ENCODE measurements at regions not wholly inside any gene's neighbourhood (a gene's known extent, or its start where the extent isn't known, plus 50 kb on each side); places are given as distances from the start of the nearest gene placed in this dataset.
"Not testable (repeated sequence)": the region's sequence is repeated elsewhere in the genome, so short reads cannot be mapped to it uniquely, and the experiment has no call there.

GRCh38 chr11:49442669-49443068 lies 234.3 kb upstream of the FOLH1 start:
- POLR2A ChIA-PET, result no interaction called here
- no peak overlapping the region for H3K27ac Mint-ChIP-seq

GRCh38 chr11:49439901-49440300 lies 231.5 kb upstream of the FOLH1 start:
- intact Hi-C loops (cut with micrococcal nuclease); H3K27me3 ChIP-seq (ENCODE audit: control insufficient read depth in 2 of 2, insufficient read depth in 2 of 2, low read length in 2 of 2); H3K36me3 ChIP-seq (ENCODE audit: control insufficient read depth in 2 of 3, insufficient read depth in 3 of 3, low read length in 3 of 3); H3K27ac Mint-ChIP-seq; DNase-seq; H3K9me3 Mint-ChIP-seq; POLR2A ChIA-PET; H3K36me3 Mint-ChIP-seq; H3K27me3 Mint-ChIP-seq; CTCF ChIA-PET; H3K9me3 ChIP-seq (ENCODE audit: control insufficient read depth in 2 of 3, low read length in 3 of 3); H3K27ac ChIP-seq (ENCODE audit: low read depth, low read length); H3K4me1 ChIP-seq (ENCODE audit: control insufficient read depth in 2 of 2, insufficient read depth in 2 of 2, low read length in 2 of 2); H3K4me3 Mint-ChIP-seq; ATAC-seq; H3K4me3 ChIP-seq (ENCODE audit: low read length); H3K4me1 Mint-ChIP-seq: not testable (repeated sequence)

More at GRCh38 chr11:49442669-49443068, 234.3 kb upstream of the FOLH1 start:
- Mint-ChIP-seq H3K27me3 (no peaks in the 10 kb centered on the region), H3K9me3 (peaks cover 0 to 19% (median 6%) of the 10 kb centered on the region in 11 donors), H3K4me3 (no peak overlapping the region), H3K36me3 (no peaks in the 10 kb centered on the region), H3K4me1 (no peaks in the 10 kb centered on the region)
- intact Hi-C loops (cut with micrococcal nuclease), result no loop called here
- H3K27me3 ChIP-seq (ENCODE audit: control insufficient read depth in 2 of 2, insufficient read depth in 2 of 2, low read length in 2 of 2), result no peaks in the 10 kb centered on the region
- no peaks in the 10 kb centered on the region for H3K36me3 ChIP-seq (ENCODE audit: control insufficient read depth in 2 of 3, insufficient read depth in 3 of 3, low read length in 3 of 3)
- no peaks in the 10 kb centered on the region for H3K9me3 ChIP-seq (ENCODE audit: control insufficient read depth in 2 of 3, low read length in 3 of 3)
- H3K4me1 ChIP-seq (ENCODE audit: control insufficient read depth in 2 of 2, insufficient read depth in 2 of 2, low read length in 2 of 2), result no peaks in the 10 kb centered on the region
- CTCF ChIA-PET, result no interaction called here
- no peak for DNase-seq
- no peak for ATAC-seq
- no peak overlapping the region for H3K27ac ChIP-seq (ENCODE audit: low read depth, low read length)
- no peak overlapping the region for H3K4me3 ChIP-seq (ENCODE audit: low read length)

- H3K4me1 ChIP-seq (ENCODE audit: control insufficient read depth in 2 of 2, insufficient read depth in 2 of 2, low read length in 2 of 2); H3K36me3 ChIP-seq (ENCODE audit: control insufficient read depth in 2 of 3, insufficient read depth in 3 of 3, low read length in 3 of 3); H3K4me1 Mint-ChIP-seq; POLR2A ChIA-PET; DNase-seq; H3K27me3 ChIP-seq (ENCODE audit: control insufficient read depth in 2 of 2, insufficient read depth in 2 of 2, low read length in 2 of 2); H3K4me3 Mint-ChIP-seq; H3K4me3 ChIP-seq (ENCODE audit: low read length); CTCF ChIA-PET; H3K27ac Mint-ChIP-seq; H3K27me3 Mint-ChIP-seq; H3K9me3 Mint-ChIP-seq; ATAC-seq; H3K36me3 Mint-ChIP-seq; H3K27ac ChIP-seq (ENCODE audit: low read depth, low read length); intact Hi-C loops (cut with micrococcal nuclease); H3K9me3 ChIP-seq (ENCODE audit: control insufficient read depth in 2 of 3, low read length in 3 of 3): not testable (repeated sequence)
Observed at GRCh38 chr11:49434308-49434707, 225.9 kb upstream of the FOLH1 start.

GRCh38 chr11:49432242-49432848 lies 223.9 kb upstream of the FOLH1 start:
- H3K9me3 Mint-ChIP-seq, result peaks cover 0 to 12% (median 6%) of the 10 kb centered on the region in 11 donors
- ChIA-PET CTCF (no interaction called here), POLR2A (no interaction called here)
- no peaks in the 10 kb centered on the region for H3K9me3 ChIP-seq (ENCODE audit: control insufficient read depth in 2 of 3, low read length in 3 of 3)
- no peak overlapping the region for H3K4me3 Mint-ChIP-seq
- DNase-seq (no peak), ATAC-seq (no peak)
- no peaks in the 10 kb centered on the region for H3K4me1 ChIP-seq (ENCODE audit: control insufficient read depth in 2 of 2, insufficient read depth in 2 of 2, low read length in 2 of 2)
- no peak overlapping the region for H3K4me3 ChIP-seq (ENCODE audit: low read length)
- H3K36me3 Mint-ChIP-seq, result no peaks in the 10 kb centered on the region
- no peak overlapping the region for H3K27ac ChIP-seq (ENCODE audit: low read depth, low read length)
- no peaks in the 10 kb centered on the region for H3K27me3 ChIP-seq (ENCODE audit: control insufficient read depth in 2 of 2, insufficient read depth in 2 of 2, low read length in 2 of 2)
- no peaks in the 10 kb centered on the region for H3K27me3 Mint-ChIP-seq
- intact Hi-C loops (cut with micrococcal nuclease), result no loop called here
- no peaks in the 10 kb centered on the region for H3K36me3 ChIP-seq (ENCODE audit: control insufficient read depth in 2 of 3, insufficient read depth in 3 of 3, low read length in 3 of 3)
- H3K4me1 Mint-ChIP-seq, result no peaks in the 10 kb centered on the region
- H3K27ac Mint-ChIP-seq, result no peak overlapping the region

- Histone ChIP-seq H3K4me1 (ENCODE audit: control insufficient read depth in 2 of 2, insufficient read depth in 2 of 2, low read length in 2 of 2) (no peaks in the 10 kb centered on the region), H3K27me3 (ENCODE audit: control insufficient read depth in 2 of 2, insufficient read depth in 2 of 2, low read length in 2 of 2) (no peaks in the 10 kb centered on the region), H3K4me3 (ENCODE audit: low read length) (no peak overlapping the region), H3K27ac (ENCODE audit: low read depth, low read length) (no peak overlapping the region), H3K9me3 (ENCODE audit: control insufficient read depth in 2 of 3, low read length in 3 of 3) (no peaks in the 10 kb centered on the region), H3K36me3 (ENCODE audit: control insufficient read depth in 2 of 3, insufficient read depth in 3 of 3, low read length in 3 of 3) (no peaks in the 10 kb centered on the region)
- no peaks in the 10 kb centered on the region for H3K27me3 Mint-ChIP-seq
- H3K9me3 Mint-ChIP-seq, result peaks cover 1 to 51% (median 6%) of the 10 kb centered on the region in 11 donors
- intact Hi-C loops (cut with micrococcal nuclease), result no loop called here
- no peak for ATAC-seq
- H3K36me3 Mint-ChIP-seq, result no peaks in the 10 kb centered on the region
- H3K4me1 Mint-ChIP-seq, result no peaks in the 10 kb centered on the region
- POLR2A ChIA-PET, result no interaction called here
- H3K27ac Mint-ChIP-seq, result no peak overlapping the region
- no peak for DNase-seq
- CTCF ChIA-PET, result no interaction called here
- no peak overlapping the region for H3K4me3 Mint-ChIP-seq
Observed at GRCh38 chr11:49424136-49424535, 215.7 kb upstream of the FOLH1 start.

- H3K36me3 ChIP-seq (ENCODE audit: control insufficient read depth in 2 of 3, insufficient read depth in 3 of 3, low read length in 3 of 3); H3K4me3 ChIP-seq (ENCODE audit: low read length); DNase-seq; POLR2A ChIA-PET; H3K27ac Mint-ChIP-seq; H3K27me3 ChIP-seq (ENCODE audit: control insufficient read depth in 2 of 2, insufficient read depth in 2 of 2, low read length in 2 of 2); ATAC-seq; H3K27ac ChIP-seq (ENCODE audit: low read depth, low read length); H3K4me1 Mint-ChIP-seq; intact Hi-C loops (cut with micrococcal nuclease); H3K4me3 Mint-ChIP-seq; CTCF ChIA-PET; H3K27me3 Mint-ChIP-seq; H3K4me1 ChIP-seq (ENCODE audit: control insufficient read depth in 2 of 2, insufficient read depth in 2 of 2, low read length in 2 of 2); H3K9me3 ChIP-seq (ENCODE audit: control insufficient read depth in 2 of 3, low read length in 3 of 3); H3K36me3 Mint-ChIP-seq: not testable (repeated sequence)
- H3K9me3 Mint-ChIP-seq, result peaks cover 0 to 50% (median 2%) of the 10 kb centered on the region in 11 donors
Observed at GRCh38 chr11:49418877-49419276, 210.5 kb upstream of the FOLH1 start.

- Mint-ChIP-seq H3K9me3 (peaks cover 0 to 8% (median 0%) of the 10 kb centered on the region in 11 donors), H3K4me3 (no peak overlapping the region), H3K27ac (no peak overlapping the region), H3K27me3 (peaks cover 0 to 4% (median 0%) of the 10 kb centered on the region in 5 donors), H3K36me3 (no peaks in the 10 kb centered on the region), H3K4me1 (no peaks in the 10 kb centered on the region)
- CTCF ChIA-PET, result no interaction called here
- DNase-seq (no peak), ATAC-seq (no peak)
- no peak overlapping the region for H3K27ac ChIP-seq (ENCODE audit: low read depth, low read length)
- no peaks in the 10 kb centered on the region for H3K27me3 ChIP-seq (ENCODE audit: control insufficient read depth in 2 of 2, insufficient read depth in 2 of 2, low read length in 2 of 2)
- no peaks in the 10 kb centered on the region for H3K36me3 ChIP-seq (ENCODE audit: control insufficient read depth in 2 of 3, insufficient read depth in 3 of 3, low read length in 3 of 3)
- no peaks in the 10 kb centered on the region for H3K4me1 ChIP-seq (ENCODE audit: control insufficient read depth in 2 of 2, insufficient read depth in 2 of 2, low read length in 2 of 2)
- H3K4me3 ChIP-seq (ENCODE audit: low read length), result no peak overlapping the region
- H3K9me3 ChIP-seq (ENCODE audit: control insufficient read depth in 2 of 3, low read length in 3 of 3), result no peaks in the 10 kb centered on the region
- intact Hi-C loops (cut with micrococcal nuclease), result no loop called here
- POLR2A ChIA-PET, result no interaction called here
Observed at GRCh38 chr11:49405743-49406142, 197.3 kb upstream of the FOLH1 start.
